Right forelimb (tissue), 1 donor: ENCODE measurements at regions not wholly inside any gene's neighbourhood (a gene's known extent, or its start where the extent isn't known, plus 50 kb on each side); places are given as distances from the start of the nearest gene placed in this dataset.
"Not testable (repeated sequence)": the region's sequence is repeated elsewhere in the genome, so short reads cannot be mapped to it uniquely, and the experiment has no call there.

Experiments
- DNase-seq: peaks from one replicate; pipeline ENCODE4 v3.0.0-alpha.2; 2018

DNA sequence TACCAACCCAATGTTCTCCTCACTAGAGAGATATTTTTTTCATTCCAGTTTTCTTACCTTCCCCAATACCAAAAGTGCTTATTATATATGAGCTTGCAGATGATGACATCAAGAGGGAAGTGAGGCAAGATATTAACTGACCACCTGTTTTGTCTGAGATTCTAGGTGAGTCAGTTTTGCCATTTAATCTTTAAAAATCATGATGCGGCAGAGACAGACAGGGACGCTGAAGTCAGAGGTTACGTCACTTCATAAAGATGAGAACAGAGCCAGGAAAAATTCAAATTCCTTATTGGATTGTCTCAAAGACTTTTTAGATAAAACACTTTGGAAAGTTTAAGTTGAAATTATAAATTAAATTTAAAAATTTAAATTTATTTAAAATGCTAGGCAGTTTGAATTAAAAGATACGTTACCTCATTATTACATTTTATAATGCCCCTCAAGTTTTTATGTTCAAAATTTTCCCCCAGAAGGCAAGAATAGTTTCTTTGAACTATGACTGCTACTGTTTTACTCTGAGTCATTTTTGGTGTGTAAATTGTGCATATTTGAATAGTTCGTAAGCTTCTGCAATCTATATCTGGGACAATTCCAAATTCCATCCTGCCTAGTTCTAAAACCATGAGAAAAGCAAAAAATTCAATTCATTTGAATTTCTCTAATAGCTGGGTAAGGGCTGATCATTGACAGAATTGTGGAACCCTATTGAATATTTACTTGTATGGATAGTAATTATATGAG is 839.6 kb upstream of the GOT2 start:
- DNase-seq = no peak

DNA sequence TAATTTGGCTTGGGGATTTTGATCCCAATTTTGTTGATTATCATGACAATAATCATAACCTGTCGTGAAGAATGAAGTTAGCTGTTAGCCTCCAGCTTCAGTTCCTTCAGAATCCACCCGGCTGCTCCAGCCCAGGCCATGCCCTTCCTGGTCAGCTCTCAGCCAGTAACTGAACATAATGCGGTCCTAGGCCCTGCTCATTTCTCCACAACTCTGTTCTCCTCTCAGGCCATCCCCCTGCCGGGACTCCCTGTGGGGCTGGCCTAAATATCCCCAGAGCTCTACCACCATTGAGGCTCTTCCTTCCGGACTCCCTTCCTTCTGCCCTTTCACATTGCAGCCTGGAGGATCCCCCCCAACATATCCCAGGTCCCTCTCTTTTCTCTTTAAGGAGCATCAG is 833.4 kb upstream of the GOT2 start:
- DNase-seq = no peak

GRCh38 chr16:59566446-59566845 is 832.3 kb upstream of the GOT2 start:
- no peak for DNase-seq

GRCh38 chr16:59558679-59559078 is 824.6 kb upstream of the GOT2 start:
- DNase-seq = no peak

- no peak for DNase-seq
These were observed 818.0 kb upstream of the GOT2 start for GRCh38 chr16:59552164-59552563.

DNA sequence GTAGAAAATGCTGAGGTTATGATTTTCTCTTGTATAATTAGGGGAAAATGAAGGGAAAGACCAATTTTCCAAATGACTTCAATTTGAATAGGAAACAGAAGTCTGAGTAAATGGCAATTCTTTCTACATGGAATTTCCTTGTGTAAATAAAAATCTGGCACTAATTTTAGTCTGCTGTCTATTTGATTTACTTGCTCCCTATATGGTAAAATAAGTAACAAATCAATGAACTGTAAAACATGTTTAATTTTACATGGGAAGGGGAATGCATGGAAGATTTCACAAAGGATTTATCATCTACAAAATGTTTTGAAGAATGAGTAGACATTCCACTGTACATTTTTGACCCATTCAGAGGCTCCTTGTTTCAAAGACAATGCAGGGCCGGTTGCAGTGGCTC is 811.6 kb upstream of the GOT2 start:
- DNase-seq = no peak

DNA sequence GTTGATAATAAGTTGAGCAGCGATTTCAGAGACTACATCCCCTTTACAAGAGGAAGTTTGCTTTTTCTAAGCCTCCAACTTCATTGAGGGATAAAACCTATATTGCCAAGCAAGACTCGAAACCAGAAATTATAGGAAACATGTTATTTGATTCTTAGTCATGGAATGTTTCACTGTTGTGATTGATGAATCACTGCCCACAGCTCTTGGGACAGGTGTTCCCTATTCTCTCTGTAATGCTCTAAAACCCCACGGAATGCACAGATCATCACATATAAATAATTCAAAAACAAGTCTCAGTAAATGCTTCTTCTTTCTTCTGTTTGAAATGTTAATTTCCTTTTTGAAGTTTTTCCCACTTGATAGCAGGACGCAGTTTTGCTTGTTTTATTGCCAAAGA is 809.5 kb upstream of the GOT2 start:
- no peak for DNase-seq

DNA sequence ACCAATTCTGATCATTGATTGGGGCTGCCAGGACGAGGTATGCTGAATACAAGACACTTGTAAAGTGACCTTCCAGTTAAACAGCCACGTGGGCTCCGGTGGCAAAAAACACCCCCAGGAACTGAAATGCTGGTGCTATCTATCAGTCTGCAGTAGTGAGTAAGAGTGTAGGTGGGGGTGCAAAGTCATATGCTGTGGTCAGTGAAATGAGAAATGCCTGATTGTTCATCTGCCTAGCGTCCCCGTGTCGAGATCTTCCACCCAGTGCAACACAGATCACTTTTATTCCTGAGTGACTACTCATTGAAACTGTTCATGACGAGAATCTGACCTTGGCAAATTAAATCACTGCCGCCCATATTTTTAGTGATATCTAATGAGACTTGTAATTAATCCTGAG is 806.5 kb upstream of the GOT2 start:
- DNase-seq = no peak

GRCh38 chr16:59535298-59535697 is 801.2 kb upstream of the GOT2 start:
- DNase-seq = no peak

GRCh38 chr16:59527206-59527997 is 793.3 kb upstream of the GOT2 start:
- no peak for DNase-seq

DNA sequence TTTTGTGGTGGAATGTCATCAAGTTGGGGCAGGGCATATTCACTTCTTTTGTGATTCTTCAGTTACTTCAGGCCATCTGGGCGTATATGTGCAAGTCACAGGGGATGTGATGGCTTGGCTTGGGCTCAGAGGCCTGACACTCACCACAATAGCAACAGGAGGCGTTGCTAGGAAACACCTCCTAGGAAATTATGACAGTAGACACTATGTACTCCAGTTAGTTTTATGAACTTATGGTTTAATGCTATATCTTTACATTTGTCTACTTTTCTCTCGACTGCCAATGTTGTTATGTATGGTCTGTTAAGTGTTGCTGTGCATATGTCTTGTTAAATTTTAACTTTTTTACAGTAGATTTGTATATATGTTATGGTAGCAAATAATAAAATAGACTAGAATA is 788.7 kb upstream of the GOT2 start:
- no peak for DNase-seq

DNA sequence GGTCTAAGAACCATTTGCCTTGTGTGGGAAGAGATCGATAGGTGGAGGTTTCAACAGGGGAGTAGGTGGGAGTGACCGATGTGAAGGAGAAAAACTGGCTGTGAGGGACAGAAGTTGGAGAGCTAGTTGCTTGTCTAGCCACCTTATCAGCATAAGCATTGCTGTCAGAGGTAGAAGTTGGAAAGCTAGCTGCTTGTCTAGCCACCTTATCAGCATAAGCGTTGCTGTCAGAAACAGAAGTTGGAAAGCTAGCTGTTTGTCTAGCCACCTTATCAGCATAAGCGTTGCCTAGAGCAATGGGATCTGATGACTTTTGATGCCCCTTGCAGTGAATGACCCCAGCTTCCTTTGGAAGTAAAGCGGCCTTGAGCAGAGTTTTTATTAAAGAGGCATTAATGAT is 784.6 kb upstream of the GOT2 start:
- DNase-seq = not testable (repeated sequence)

DNA sequence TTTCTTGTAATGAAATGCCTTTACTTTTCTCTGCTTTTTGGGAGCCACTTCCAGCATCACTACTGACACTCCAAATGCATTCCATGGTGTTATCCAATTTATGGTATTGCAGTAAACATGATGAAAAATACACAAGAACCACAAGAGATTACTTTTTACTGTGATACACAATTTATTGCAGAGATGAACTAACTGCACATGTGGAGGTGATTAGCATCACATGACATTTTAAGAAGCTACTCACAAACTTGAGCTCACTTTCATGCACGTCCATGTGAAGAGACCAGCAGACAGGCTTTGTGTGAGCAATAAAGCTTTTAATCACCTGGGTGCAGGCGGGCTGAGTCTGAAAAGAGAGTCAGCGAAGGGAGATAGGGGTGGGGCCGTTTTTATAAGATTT is 780.5 kb upstream of the GOT2 start:
- no peak for DNase-seq

GRCh38 chr16:59510008-59510424 is 775.9 kb upstream of the GOT2 start:
- DNase-seq = peak; percentile 48

- no peak for DNase-seq
These were observed 766.5 kb upstream of the GOT2 start for GRCh38 chr16:59500601-59501000.

- no peak for DNase-seq
These were observed 753.0 kb upstream of the GOT2 start for GRCh38 chr16:59487067-59487466.

- DNase-seq = no peak
These were observed 750.9 kb upstream of the GOT2 start for GRCh38 chr16:59484833-59485516.

- no peak for DNase-seq
These were observed 744.7 kb upstream of the GOT2 start for GRCh38 chr16:59478838-59479237.

GRCh38 chr16:59470556-59470955 is 736.4 kb upstream of the GOT2 start:
- DNase-seq = no peak

DNA sequence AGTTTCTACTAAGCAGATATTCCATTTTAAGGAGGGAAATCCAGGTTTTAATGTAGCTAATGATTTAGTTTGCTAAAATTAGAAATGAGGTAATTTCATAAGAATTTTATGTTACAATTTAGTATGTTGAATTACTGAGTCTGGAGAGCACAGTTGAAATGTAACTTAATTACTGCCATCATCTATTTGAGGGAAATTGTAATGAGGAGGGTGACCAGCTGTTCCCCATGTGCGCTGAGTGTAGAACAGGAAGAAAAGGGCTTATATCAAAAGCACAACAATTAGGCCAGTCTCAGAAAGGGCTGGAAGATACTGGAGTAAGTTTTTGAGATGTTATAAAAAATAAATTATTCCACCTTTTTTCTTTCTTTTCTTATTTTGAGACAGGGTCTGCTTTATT is 735.1 kb upstream of the GOT2 start:
- DNase-seq = no peak

GRCh38 chr16:59463776-59464175 is 729.7 kb upstream of the GOT2 start:
- DNase-seq = no peak

DNA sequence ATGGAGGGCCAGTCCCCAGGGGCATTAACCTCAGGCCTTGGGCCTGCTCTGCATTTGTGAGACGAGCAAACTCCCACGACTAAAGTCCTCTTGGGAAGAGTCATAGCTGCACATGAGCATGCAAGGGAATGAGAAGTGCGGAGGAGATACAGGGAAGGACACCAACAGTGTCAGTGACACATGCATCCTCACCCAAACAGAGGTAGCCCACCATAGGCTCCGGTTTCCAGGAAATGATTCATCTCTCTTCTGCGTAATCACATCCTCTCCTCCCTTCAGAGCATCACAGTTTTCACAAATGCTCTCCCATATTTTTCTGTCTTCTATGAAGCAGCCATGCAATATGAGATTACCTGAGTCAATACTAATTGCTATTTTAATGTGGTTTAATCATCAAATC is 725.7 kb upstream of the GOT2 start:
- no peak for DNase-seq

DNA sequence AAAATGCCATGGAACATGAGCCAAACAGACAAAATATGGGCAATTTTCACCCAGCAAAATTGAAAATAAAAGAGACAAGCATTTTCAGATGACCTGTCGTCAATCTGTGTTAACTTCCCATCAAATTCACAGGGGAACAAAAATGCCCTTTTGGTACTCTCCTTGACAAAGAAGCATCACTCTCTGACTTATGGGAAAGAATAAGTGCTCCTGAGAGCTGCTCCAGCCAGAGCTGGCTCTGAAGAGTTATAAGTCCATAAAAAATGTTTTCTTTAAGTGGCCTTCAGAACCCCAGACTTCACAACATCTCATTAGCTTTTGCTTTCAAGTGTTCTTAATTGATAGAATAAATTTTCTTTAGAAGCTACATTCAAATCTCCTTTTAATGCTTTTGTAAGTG is 721.4 kb upstream of the GOT2 start:
- DNase-seq = no peak

DNA sequence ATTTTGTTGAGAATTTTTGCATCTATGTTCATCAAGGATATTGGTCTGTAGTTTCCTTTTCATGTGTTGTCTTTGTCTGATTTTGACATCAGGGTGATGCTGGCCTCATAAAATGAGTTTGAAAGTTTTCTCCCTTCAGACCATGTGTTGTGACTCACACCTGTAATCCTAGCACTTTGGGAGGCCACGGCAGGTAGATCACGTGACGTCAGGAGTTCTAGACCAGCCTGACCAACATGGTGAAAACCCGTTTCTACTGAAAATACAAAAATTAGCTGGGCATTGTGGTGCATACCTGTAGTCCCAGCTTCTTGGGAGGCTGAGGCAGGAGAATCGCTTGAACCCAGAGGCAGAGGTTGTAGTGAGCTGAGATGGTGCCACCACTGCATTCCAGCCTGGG is 716.4 kb upstream of the GOT2 start:
- not testable (repeated sequence) for DNase-seq
